ENCODE measurements at regions not wholly inside any gene's neighbourhood (a gene's known extent, or its start where the extent isn't known, plus 50 kb on each side); places are given as distances from the start of the nearest gene placed in this dataset.

DNA sequence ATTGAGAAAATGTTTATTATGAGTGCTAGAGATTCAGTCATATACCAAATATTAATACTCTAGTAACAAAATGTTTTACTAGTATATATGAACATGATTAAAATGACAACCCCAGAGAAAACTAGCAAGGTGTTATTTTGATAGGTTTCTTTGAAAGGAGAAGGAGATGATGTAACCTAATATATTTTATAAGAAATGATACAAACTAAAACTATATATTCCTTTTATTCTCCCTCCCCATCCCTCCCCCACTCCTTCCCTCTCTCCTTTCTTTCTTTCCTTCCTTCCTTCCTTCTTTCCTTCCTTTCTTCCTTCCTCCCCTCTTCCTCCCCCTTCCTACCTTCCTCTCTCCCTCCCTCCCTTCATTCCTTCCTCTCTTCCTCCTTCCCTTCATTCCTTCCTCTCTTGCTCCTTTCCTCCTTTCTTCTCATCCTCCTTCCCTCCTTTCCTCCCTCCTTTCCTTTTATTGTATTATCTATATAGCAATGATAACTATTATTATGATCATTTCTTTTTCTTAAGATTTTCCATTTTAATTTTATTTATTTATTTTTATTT is 215.3 kb upstream of the MEF2C start:
- no peaks in the 10 kb centered on the region for H3K27me3 ChIP-seq (replicated peaks; ENCODE audit: control insufficient read depth, insufficient read depth, low read length, poor library complexity, severe bottlenecking)
- H3K9me3 ChIP-seq (ENCODE audit: control insufficient read depth, low read length): no peaks in the 10 kb centered on the region
- no peak overlapping the region for H3K27ac ChIP-seq (ENCODE audit: insufficient read depth, low read length, poor library complexity, severe bottlenecking)
- DNase-seq: no peak
- no peaks in the 10 kb centered on the region for H3K4me1 ChIP-seq (ENCODE audit: control insufficient read depth, insufficient read depth, low read length, poor library complexity, severe bottlenecking)
- H3K4me3 ChIP-seq (ENCODE audit: insufficient read depth, low read depth, low read length, poor library complexity, severe bottlenecking): no peak overlapping the region
- H3K36me3 ChIP-seq (ENCODE audit: control insufficient read depth, insufficient read depth, low read length): no peaks in the 10 kb centered on the region

DNA sequence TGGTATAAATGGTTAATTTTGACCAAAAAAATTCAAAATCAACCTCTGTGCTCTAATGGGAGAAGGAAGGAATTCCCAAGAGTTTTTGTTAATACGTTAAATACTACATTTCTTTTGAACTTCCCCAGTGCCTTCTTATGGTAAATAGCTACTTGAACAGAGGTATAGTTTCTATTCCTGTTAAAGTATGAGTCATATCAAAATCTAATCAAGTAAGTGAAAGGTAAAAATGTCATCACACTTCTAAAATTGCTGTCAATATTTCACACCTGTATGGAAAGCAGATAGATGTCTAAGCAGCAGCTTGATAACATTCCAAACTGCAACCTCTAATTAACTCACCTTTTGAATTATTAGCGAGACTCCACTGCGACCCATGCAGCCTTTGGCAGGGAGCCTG is 214.1 kb upstream of the MEF2C start:
- H3K27ac ChIP-seq (ENCODE audit: insufficient read depth, low read length, poor library complexity, severe bottlenecking): no peak overlapping the region
- H3K36me3 ChIP-seq (ENCODE audit: control insufficient read depth, insufficient read depth, low read length): no peaks in the 10 kb centered on the region
- H3K4me1 ChIP-seq (ENCODE audit: control insufficient read depth, insufficient read depth, low read length, poor library complexity, severe bottlenecking): no peaks in the 10 kb centered on the region
- no peak for DNase-seq
- H3K27me3 ChIP-seq (replicated peaks; ENCODE audit: control insufficient read depth, insufficient read depth, low read length, poor library complexity, severe bottlenecking): no peaks in the 10 kb centered on the region
- H3K4me3 ChIP-seq (ENCODE audit: insufficient read depth, low read depth, low read length, poor library complexity, severe bottlenecking): no peak overlapping the region
- no peaks in the 10 kb centered on the region for H3K9me3 ChIP-seq (ENCODE audit: control insufficient read depth, low read length)

- no peak overlapping the region for H3K4me3 ChIP-seq (ENCODE audit: insufficient read depth, low read depth, low read length, poor library complexity, severe bottlenecking)
- DNase-seq: no peak
- no peaks in the 10 kb centered on the region for H3K4me1 ChIP-seq (ENCODE audit: control insufficient read depth, insufficient read depth, low read length, poor library complexity, severe bottlenecking)
- no peaks in the 10 kb centered on the region for H3K9me3 ChIP-seq (ENCODE audit: control insufficient read depth, low read length)
- H3K27ac ChIP-seq (ENCODE audit: insufficient read depth, low read length, poor library complexity, severe bottlenecking): no peak overlapping the region
- H3K27me3 ChIP-seq (replicated peaks; ENCODE audit: control insufficient read depth, insufficient read depth, low read length, poor library complexity, severe bottlenecking): no peaks in the 10 kb centered on the region
- H3K36me3 ChIP-seq (ENCODE audit: control insufficient read depth, insufficient read depth, low read length): no peaks in the 10 kb centered on the region
Observed at GRCh38 chr5:89095341-89095740, 212.4 kb upstream of the MEF2C start.

GRCh38 chr5:89090037-89090436 is 207.1 kb upstream of the MEF2C start:
- no peak for DNase-seq
- no peak overlapping the region for H3K4me3 ChIP-seq (ENCODE audit: insufficient read depth, low read depth, low read length, poor library complexity, severe bottlenecking)

GRCh38 chr5:89087551-89088318 is 204.8 kb upstream of the MEF2C start:
- H3K27me3 ChIP-seq (replicated peaks; ENCODE audit: control insufficient read depth, insufficient read depth, low read length, poor library complexity, severe bottlenecking): no peaks in the 10 kb centered on the region

More at GRCh38 chr5:89090037-89090436, 207.1 kb upstream of the MEF2C start:
- Histone ChIP-seq H3K36me3 (ENCODE audit: control insufficient read depth, insufficient read depth, low read length) (no peaks in the 10 kb centered on the region), H3K4me1 (ENCODE audit: control insufficient read depth, insufficient read depth, low read length, poor library complexity, severe bottlenecking) (no peaks in the 10 kb centered on the region), H3K27ac (ENCODE audit: insufficient read depth, low read length, poor library complexity, severe bottlenecking) (no peak overlapping the region), H3K27me3 (replicated peaks; ENCODE audit: control insufficient read depth, insufficient read depth, low read length, poor library complexity, severe bottlenecking) (no peaks in the 10 kb centered on the region), H3K9me3 (ENCODE audit: control insufficient read depth, low read length) (no peaks in the 10 kb centered on the region)

DNA sequence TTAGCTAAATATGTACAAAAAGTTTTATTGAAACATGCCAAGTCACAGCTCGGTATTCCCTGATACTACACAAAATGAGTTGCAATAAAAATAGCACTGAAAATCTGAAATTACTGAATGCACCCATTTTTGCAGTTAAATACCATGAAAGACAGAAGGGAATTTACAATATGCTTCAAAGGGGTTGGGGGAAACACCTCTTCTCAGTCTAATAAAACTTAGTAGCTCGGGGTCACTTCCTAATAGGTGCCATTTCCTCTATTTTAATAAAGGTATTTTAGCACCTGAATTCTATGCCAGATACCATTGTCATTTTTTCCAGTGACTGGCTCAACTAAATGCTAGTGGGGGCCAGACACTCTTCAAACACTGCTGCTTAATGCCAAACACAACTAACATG is 204.1 kb upstream of the MEF2C start:
- H3K9me3 ChIP-seq (ENCODE audit: control insufficient read depth, low read length): no peaks in the 10 kb centered on the region
- no peaks in the 10 kb centered on the region for H3K36me3 ChIP-seq (ENCODE audit: control insufficient read depth, insufficient read depth, low read length)
- no peak overlapping the region for H3K27ac ChIP-seq (ENCODE audit: insufficient read depth, low read length, poor library complexity, severe bottlenecking)
- no peaks in the 10 kb centered on the region for H3K27me3 ChIP-seq (replicated peaks; ENCODE audit: control insufficient read depth, insufficient read depth, low read length, poor library complexity, severe bottlenecking)
- H3K4me3 ChIP-seq (ENCODE audit: insufficient read depth, low read depth, low read length, poor library complexity, severe bottlenecking): no peak overlapping the region
- H3K4me1 ChIP-seq (ENCODE audit: control insufficient read depth, insufficient read depth, low read length, poor library complexity, severe bottlenecking): no peaks in the 10 kb centered on the region
- DNase-seq: no peak

More at GRCh38 chr5:89087551-89088318, 204.8 kb upstream of the MEF2C start:
- no peaks in the 10 kb centered on the region for H3K36me3 ChIP-seq (ENCODE audit: control insufficient read depth, insufficient read depth, low read length)
- H3K9me3 ChIP-seq (ENCODE audit: control insufficient read depth, low read length): no peaks in the 10 kb centered on the region
- H3K4me3 ChIP-seq (ENCODE audit: insufficient read depth, low read depth, low read length, poor library complexity, severe bottlenecking): no peak overlapping the region
- DNase-seq: no peak
- no peak overlapping the region for H3K27ac ChIP-seq (ENCODE audit: insufficient read depth, low read length, poor library complexity, severe bottlenecking)
- no peaks in the 10 kb centered on the region for H3K4me1 ChIP-seq (ENCODE audit: control insufficient read depth, insufficient read depth, low read length, poor library complexity, severe bottlenecking)

GRCh38 chr5:89086390-89087086 is 203.6 kb upstream of the MEF2C start:
- H3K4me1 ChIP-seq (ENCODE audit: control insufficient read depth, insufficient read depth, low read length, poor library complexity, severe bottlenecking): no peaks in the 10 kb centered on the region
- no peak overlapping the region for H3K4me3 ChIP-seq (ENCODE audit: insufficient read depth, low read depth, low read length, poor library complexity, severe bottlenecking)
- DNase-seq: no peak
- no peaks in the 10 kb centered on the region for H3K27me3 ChIP-seq (replicated peaks; ENCODE audit: control insufficient read depth, insufficient read depth, low read length, poor library complexity, severe bottlenecking)
- H3K36me3 ChIP-seq (ENCODE audit: control insufficient read depth, insufficient read depth, low read length): no peaks in the 10 kb centered on the region
- no peaks in the 10 kb centered on the region for H3K9me3 ChIP-seq (ENCODE audit: control insufficient read depth, low read length)
- H3K27ac ChIP-seq (ENCODE audit: insufficient read depth, low read length, poor library complexity, severe bottlenecking): no peak overlapping the region

- no peaks in the 10 kb centered on the region for H3K9me3 ChIP-seq (ENCODE audit: control insufficient read depth, low read length)
- H3K27me3 ChIP-seq (replicated peaks; ENCODE audit: control insufficient read depth, insufficient read depth, low read length, poor library complexity, severe bottlenecking): no peaks in the 10 kb centered on the region
- no peaks in the 10 kb centered on the region for H3K4me1 ChIP-seq (ENCODE audit: control insufficient read depth, insufficient read depth, low read length, poor library complexity, severe bottlenecking)
- DNase-seq: no peak
- no peak overlapping the region for H3K27ac ChIP-seq (ENCODE audit: insufficient read depth, low read length, poor library complexity, severe bottlenecking)
- no peaks in the 10 kb centered on the region for H3K36me3 ChIP-seq (ENCODE audit: control insufficient read depth, insufficient read depth, low read length)
- H3K4me3 ChIP-seq (ENCODE audit: insufficient read depth, low read depth, low read length, poor library complexity, severe bottlenecking): no peak overlapping the region
Observed at GRCh38 chr5:89083791-89084190, 200.8 kb upstream of the MEF2C start.

DNA sequence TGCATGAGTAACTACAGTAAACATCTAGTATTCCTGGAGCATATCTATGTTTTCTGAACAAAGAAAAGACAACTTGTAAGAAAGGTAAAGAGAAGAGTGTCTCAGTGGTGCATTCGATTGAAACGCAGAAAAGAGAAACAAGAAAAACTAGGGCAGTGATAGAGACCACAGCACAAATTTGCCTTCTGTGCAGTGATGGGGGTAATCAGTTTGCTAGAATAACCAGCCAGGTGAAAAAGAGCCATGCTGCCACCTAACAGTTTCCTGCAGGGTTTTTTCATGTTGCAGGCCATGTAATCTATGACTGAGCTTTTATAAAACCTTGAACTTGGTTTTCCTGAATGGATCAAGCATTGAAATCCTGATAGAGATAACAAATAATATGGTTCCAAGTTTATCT is 198.4 kb upstream of the MEF2C start:
- Histone ChIP-seq H3K9me3 (ENCODE audit: control insufficient read depth, low read length) (no peaks in the 10 kb centered on the region), H3K27ac (ENCODE audit: insufficient read depth, low read length, poor library complexity, severe bottlenecking) (no peak overlapping the region), H3K4me1 (ENCODE audit: control insufficient read depth, insufficient read depth, low read length, poor library complexity, severe bottlenecking) (no peaks in the 10 kb centered on the region), H3K4me3 (ENCODE audit: insufficient read depth, low read depth, low read length, poor library complexity, severe bottlenecking) (no peak overlapping the region), H3K27me3 (replicated peaks; ENCODE audit: control insufficient read depth, insufficient read depth, low read length, poor library complexity, severe bottlenecking) (no peaks in the 10 kb centered on the region), H3K36me3 (ENCODE audit: control insufficient read depth, insufficient read depth, low read length) (no peaks in the 10 kb centered on the region)
- DNase-seq: no peak

GRCh38 chr5:89080467-89081116 is 197.6 kb upstream of the MEF2C start:
- Histone ChIP-seq H3K4me1 (ENCODE audit: control insufficient read depth, insufficient read depth, low read length, poor library complexity, severe bottlenecking) (no peaks in the 10 kb centered on the region), H3K36me3 (ENCODE audit: control insufficient read depth, insufficient read depth, low read length) (no peaks in the 10 kb centered on the region), H3K9me3 (ENCODE audit: control insufficient read depth, low read length) (no peaks in the 10 kb centered on the region), H3K27ac (ENCODE audit: insufficient read depth, low read length, poor library complexity, severe bottlenecking) (no peak overlapping the region), H3K27me3 (replicated peaks; ENCODE audit: control insufficient read depth, insufficient read depth, low read length, poor library complexity, severe bottlenecking) (no peaks in the 10 kb centered on the region), H3K4me3 (ENCODE audit: insufficient read depth, low read depth, low read length, poor library complexity, severe bottlenecking) (no peak overlapping the region)
- no peak for DNase-seq

All from effector memory CD4-positive, alpha-beta T cell (primary cell).